Stimulated activated naive CD8-positive, alpha-beta T cell treated with anti-CD3 and anti-CD28 coated beads, Interleukin-15, Interleukin-2, amounts not matched to agents 100 ng/mL and 50 ng/mL, for 24 hours (primary cell): ENCODE measurements at regions not wholly inside any gene's neighbourhood (a gene's known extent, or its start where the extent isn't known, plus 50 kb on each side); places are given as distances from the start of the nearest gene placed in this dataset.
"Not testable (repeated sequence)": the region's sequence is repeated elsewhere in the genome, so short reads cannot be mapped to it uniquely, and the experiment has no call there.

ENCODE experiments used
- H3K27ac Mint-ChIP-seq: one replicate; pipeline ENCODE4 v1.8.0; 2021; ENCODE audit warnings: mild to moderate bottlenecking, mixed read lengths
- H3K27me3 Mint-ChIP-seq: one replicate; pipeline ENCODE4 v1.8.0; 2021; ENCODE audit warnings: mixed read lengths
- H3K36me3 Mint-ChIP-seq: one replicate; pipeline ENCODE4 v1.8.0; 2021; ENCODE audit warnings: low read depth, mixed read lengths
- H3K4me1 Mint-ChIP-seq: one replicate; pipeline ENCODE4 v1.8.0; 2021; ENCODE audit warnings: low read depth, mixed read lengths
- H3K4me3 Mint-ChIP-seq: one replicate; pipeline ENCODE4 v1.8.0; 2021; ENCODE audit warnings: mild to moderate bottlenecking, mixed read lengths
- H3K9me3 Mint-ChIP-seq: one replicate; pipeline ENCODE4 v1.8.0; 2021; ENCODE audit warnings: mixed read lengths

- Mint-ChIP-seq H3K36me3 (no peaks in the 10 kb centered on the region), H3K4me1 (no peaks in the 10 kb centered on the region), H3K9me3 (peaks cover under 1% of the 10 kb centered on the region), H3K27ac (no peak overlapping the region), H3K4me3 (no peak overlapping the region), H3K27me3 (no peaks in the 10 kb centered on the region)
These were observed 1280.6 kb upstream of the NRXN1 start for GRCh38 chr2:52312486-52312885.

- Mint-ChIP-seq H3K27me3 (no peaks in the 10 kb centered on the region), H3K4me1 (no peaks in the 10 kb centered on the region), H3K4me3 (no peak overlapping the region), H3K9me3 (no peaks in the 10 kb centered on the region), H3K27ac (no peak overlapping the region), H3K36me3 (no peaks in the 10 kb centered on the region)
These were observed 1279.9 kb upstream of the NRXN1 start for GRCh38 chr2:52311862-52312261.

GRCh38 chr2:52308156-52308555 is 1276.2 kb upstream of the NRXN1 start:
- H3K36me3 Mint-ChIP-seq = no peaks in the 10 kb centered on the region
- H3K4me3 Mint-ChIP-seq = no peak overlapping the region
- peaks cover 4% of the 10 kb centered on the region for H3K9me3 Mint-ChIP-seq
- H3K4me1 Mint-ChIP-seq = no peaks in the 10 kb centered on the region
- no peak overlapping the region for H3K27ac Mint-ChIP-seq
- no peaks in the 10 kb centered on the region for H3K27me3 Mint-ChIP-seq

- H3K4me1 Mint-ChIP-seq = no peaks in the 10 kb centered on the region
- H3K4me3 Mint-ChIP-seq = no peak overlapping the region
- no peaks in the 10 kb centered on the region for H3K27me3 Mint-ChIP-seq
- H3K27ac Mint-ChIP-seq = no peak overlapping the region
- H3K36me3 Mint-ChIP-seq = no peaks in the 10 kb centered on the region
- H3K9me3 Mint-ChIP-seq = peaks cover 5% of the 10 kb centered on the region
These were observed 1262.7 kb upstream of the NRXN1 start for GRCh38 chr2:52294628-52295027.

- no peak overlapping the region for H3K27ac Mint-ChIP-seq
- no peak overlapping the region for H3K4me3 Mint-ChIP-seq
- no peaks in the 10 kb centered on the region for H3K27me3 Mint-ChIP-seq
- H3K4me1 Mint-ChIP-seq = no peaks in the 10 kb centered on the region
- no peaks in the 10 kb centered on the region for H3K36me3 Mint-ChIP-seq
- peaks cover 8% of the 10 kb centered on the region for H3K9me3 Mint-ChIP-seq
These were observed 1260.9 kb upstream of the NRXN1 start for GRCh38 chr2:52292801-52293200.

- Mint-ChIP-seq H3K27me3 (no peaks in the 10 kb centered on the region), H3K4me3 (no peak overlapping the region), H3K36me3 (no peaks in the 10 kb centered on the region), H3K27ac (no peak overlapping the region), H3K9me3 (peaks cover 8% of the 10 kb centered on the region), H3K4me1 (no peaks in the 10 kb centered on the region)
These were observed 1257.8 kb upstream of the NRXN1 start for GRCh38 chr2:52289741-52290140.

GRCh38 chr2:52288596-52288995 is 1256.7 kb upstream of the NRXN1 start:
- no peak overlapping the region for H3K4me3 Mint-ChIP-seq
- no peaks in the 10 kb centered on the region for H3K4me1 Mint-ChIP-seq
- peaks cover 8% of the 10 kb centered on the region for H3K9me3 Mint-ChIP-seq
- H3K27ac Mint-ChIP-seq = no peak overlapping the region
- no peaks in the 10 kb centered on the region for H3K36me3 Mint-ChIP-seq
- H3K27me3 Mint-ChIP-seq = no peaks in the 10 kb centered on the region

- peaks cover 14% of the 10 kb centered on the region for H3K9me3 Mint-ChIP-seq
- no peaks in the 10 kb centered on the region for H3K36me3 Mint-ChIP-seq
- H3K27me3 Mint-ChIP-seq = no peaks in the 10 kb centered on the region
- H3K4me3 Mint-ChIP-seq = no peak overlapping the region
- no peak overlapping the region for H3K27ac Mint-ChIP-seq
- H3K4me1 Mint-ChIP-seq = no peaks in the 10 kb centered on the region
These were observed 1238.0 kb upstream of the NRXN1 start for GRCh38 chr2:52269696-52270485.

GRCh38 chr2:52264911-52265310 is 1233.0 kb upstream of the NRXN1 start:
- no peak overlapping the region for H3K27ac Mint-ChIP-seq
- H3K27me3 Mint-ChIP-seq = no peaks in the 10 kb centered on the region

GRCh38 chr2:52264488-52264887 is 1232.6 kb upstream of the NRXN1 start:
- Mint-ChIP-seq H3K4me3 (no peak overlapping the region), H3K36me3 (no peaks in the 10 kb centered on the region), H3K27me3 (no peaks in the 10 kb centered on the region), H3K4me1 (no peaks in the 10 kb centered on the region), H3K9me3 (peaks cover 5% of the 10 kb centered on the region), H3K27ac (no peak overlapping the region)

More at GRCh38 chr2:52264911-52265310, 1233.0 kb upstream of the NRXN1 start:
- Mint-ChIP-seq H3K4me1 (no peaks in the 10 kb centered on the region), H3K9me3 (peaks cover 5% of the 10 kb centered on the region), H3K36me3 (no peaks in the 10 kb centered on the region), H3K4me3 (no peak overlapping the region)

- Mint-ChIP-seq H3K9me3 (no peaks in the 10 kb centered on the region), H3K27ac (no peak overlapping the region), H3K4me3 (no peak overlapping the region), H3K27me3 (no peaks in the 10 kb centered on the region), H3K36me3 (no peaks in the 10 kb centered on the region), H3K4me1 (no peaks in the 10 kb centered on the region)
These were observed 1229.0 kb upstream of the NRXN1 start for GRCh38 chr2:52260904-52261303.

GRCh38 chr2:52258967-52259366 is 1227.0 kb upstream of the NRXN1 start:
- not testable (repeated sequence) for H3K27me3 Mint-ChIP-seq

GRCh38 chr2:52258038-52258437 is 1226.1 kb upstream of the NRXN1 start:
- Mint-ChIP-seq H3K27me3 (no peaks in the 10 kb centered on the region), H3K9me3 (no peaks in the 10 kb centered on the region), H3K27ac (no peak overlapping the region), H3K36me3 (no peaks in the 10 kb centered on the region), H3K4me3 (no peak overlapping the region), H3K4me1 (no peaks in the 10 kb centered on the region)

More at GRCh38 chr2:52258967-52259366, 1227.0 kb upstream of the NRXN1 start:
- not testable (repeated sequence) for H3K4me3 Mint-ChIP-seq, H3K4me1 Mint-ChIP-seq, H3K27ac Mint-ChIP-seq, H3K9me3 Mint-ChIP-seq, H3K36me3 Mint-ChIP-seq

- no peaks in the 10 kb centered on the region for H3K9me3 Mint-ChIP-seq
- no peak overlapping the region for H3K27ac Mint-ChIP-seq
- no peaks in the 10 kb centered on the region for H3K4me1 Mint-ChIP-seq
- H3K27me3 Mint-ChIP-seq = no peaks in the 10 kb centered on the region
- H3K36me3 Mint-ChIP-seq = no peaks in the 10 kb centered on the region
- no peak overlapping the region for H3K4me3 Mint-ChIP-seq
These were observed 1221.6 kb upstream of the NRXN1 start for GRCh38 chr2:52253416-52253980.

GRCh38 chr2:52238782-52239181 is 1206.8 kb upstream of the NRXN1 start:
- Mint-ChIP-seq H3K4me1 (no peaks in the 10 kb centered on the region), H3K36me3 (no peaks in the 10 kb centered on the region), H3K4me3 (no peak overlapping the region), H3K27ac (no peak overlapping the region), H3K27me3 (no peaks in the 10 kb centered on the region), H3K9me3 (peaks cover 19% of the 10 kb centered on the region)

- Mint-ChIP-seq H3K4me1 (no peaks in the 10 kb centered on the region), H3K36me3 (no peaks in the 10 kb centered on the region), H3K9me3 (peaks cover 7% of the 10 kb centered on the region), H3K4me3 (no peak overlapping the region), H3K27ac (no peak overlapping the region), H3K27me3 (no peaks in the 10 kb centered on the region)
These were observed 1190.2 kb upstream of the NRXN1 start for GRCh38 chr2:52222128-52222527.
